ENCODE measurements at regions not wholly inside any gene's neighbourhood (a gene's known extent, or its start where the extent isn't known, plus 50 kb on each side); places are given as distances from the start of the nearest gene placed in this dataset.

- TF ChIP-seq CTCF (IDR thresholded peaks at IDR 0.05; ENCODE audit: low read length) (peak; percentile 36; the same call in 1 of the 2 replicates), EZH2 (IDR thresholded peaks at IDR 0.05; ENCODE audit: borderline replicate concordance, low read length) (no peak)
These were observed 400.4 kb downstream of the CDC14C start for GRCh38 chr7:49324707-49325106.

Data from OCI-LY1 (cell line).